GM21526 (cell line): ENCODE measurements at regions not wholly inside any gene's neighbourhood (a gene's known extent, or its start where the extent isn't known, plus 50 kb on each side); places are given as distances from the start of the nearest gene placed in this dataset.

Experiments
- ATAC-seq: cut with Tn5 transposase; IDR thresholded peaks from one replicate; pipeline ENCODE4 v1.9.1; 2021; ENCODE audit warnings: moderate library complexity; ENCODE audit not compliant: unreplicated experiment, low FRiP score

- no peak for ATAC-seq
Observed at GRCh38 chr13:72139192-72139591, 272.2 kb upstream of the DACH1 start.

DNA sequence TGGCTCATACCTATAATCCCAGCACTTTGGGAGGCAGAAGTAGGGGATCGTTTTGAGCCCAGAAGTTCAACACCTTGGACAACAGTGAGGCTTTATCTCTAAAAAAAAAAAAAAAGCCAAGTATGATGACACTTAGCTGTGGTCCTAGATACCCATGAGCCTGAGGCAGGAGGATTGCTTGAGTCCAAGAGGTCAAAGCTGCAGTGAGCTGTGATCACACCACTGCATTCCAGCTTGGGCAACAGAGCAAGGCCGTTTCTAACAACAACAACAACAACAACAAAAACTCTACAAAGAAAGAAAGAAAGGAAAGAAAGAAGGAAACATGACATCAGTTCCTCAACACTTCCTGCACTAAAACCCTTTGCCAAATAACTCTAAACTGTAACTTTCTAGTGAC, 265.1 kb upstream of the DACH1 start:
- no peak for ATAC-seq

DNA sequence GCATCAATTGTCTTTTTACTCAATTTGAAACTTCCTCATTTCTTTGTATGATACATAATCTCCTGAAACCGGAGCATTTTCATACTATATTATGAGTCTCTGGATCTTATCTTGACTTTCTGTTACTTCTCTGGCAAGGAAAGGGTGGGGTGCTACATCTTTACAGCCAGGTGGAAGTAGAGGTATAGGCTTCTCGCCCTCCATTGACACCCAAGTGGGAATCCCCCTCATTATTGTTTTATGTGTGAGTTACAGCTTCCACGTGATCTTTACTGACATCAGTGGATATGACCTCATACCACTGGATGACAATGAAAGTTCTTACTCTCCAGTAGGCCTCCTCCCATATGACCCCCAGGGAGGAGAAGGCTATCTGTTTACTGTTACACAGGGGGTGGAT, 262.1 kb upstream of the DACH1 start:
- no peak for ATAC-seq

DNA sequence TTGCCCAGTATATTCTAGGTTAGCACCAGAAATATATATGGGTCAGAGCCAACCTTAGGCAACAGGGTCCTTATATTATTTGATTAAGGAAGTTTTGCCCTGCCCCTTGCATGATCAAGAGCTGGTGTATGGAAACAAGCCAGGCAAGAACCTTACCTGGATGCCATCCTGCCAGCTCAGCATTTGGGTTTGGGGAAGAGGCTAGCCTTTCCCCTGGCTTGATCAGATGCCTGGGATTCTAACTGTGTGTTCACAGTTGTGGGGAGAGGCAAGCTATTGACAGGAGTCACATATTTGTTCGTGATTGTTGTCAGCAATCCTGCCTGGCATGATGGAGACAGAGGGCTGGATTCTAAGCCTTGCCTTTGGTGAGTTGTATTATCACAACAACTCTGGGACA, 260.0 kb upstream of the DACH1 start:
- no peak for ATAC-seq

GRCh38 chr13:72126424-72126823, 259.4 kb upstream of the DACH1 start:
- no peak for ATAC-seq

- no peak for ATAC-seq
Observed at GRCh38 chr13:72125561-72125960, 258.6 kb upstream of the DACH1 start.

- no peak for ATAC-seq
Observed at GRCh38 chr13:72122661-72123255, 255.8 kb upstream of the DACH1 start.

GRCh38 chr13:72121466-72121865, 254.5 kb upstream of the DACH1 start:
- no peak for ATAC-seq

- ATAC-seq: no peak
Observed at GRCh38 chr13:72120632-72121031, 253.6 kb upstream of the DACH1 start.

DNA sequence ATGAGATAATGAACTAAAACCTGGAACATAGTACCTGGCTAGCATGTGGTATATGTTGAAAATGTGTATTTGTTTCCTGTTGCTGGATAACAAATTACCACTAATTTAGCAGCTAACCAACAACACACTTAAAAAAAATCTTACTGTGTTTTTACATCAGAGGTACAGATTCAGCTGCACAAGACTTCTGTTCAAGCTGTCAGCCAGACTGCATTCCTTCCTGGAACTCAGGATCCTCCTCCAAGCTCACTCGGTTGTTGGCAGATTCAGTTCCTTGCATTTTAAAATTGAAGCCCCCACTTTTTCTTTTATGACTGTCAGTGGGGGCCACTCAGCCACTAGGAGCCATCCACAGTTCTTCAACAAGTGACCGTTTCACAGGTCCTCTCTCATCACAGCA, 246.9 kb upstream of the DACH1 start:
- ATAC-seq: no peak

GRCh38 chr13:72113076-72113475, 246.1 kb upstream of the DACH1 start:
- no peak for ATAC-seq

- no peak for ATAC-seq
Observed at GRCh38 chr13:72112216-72112615, 245.2 kb upstream of the DACH1 start.

DNA sequence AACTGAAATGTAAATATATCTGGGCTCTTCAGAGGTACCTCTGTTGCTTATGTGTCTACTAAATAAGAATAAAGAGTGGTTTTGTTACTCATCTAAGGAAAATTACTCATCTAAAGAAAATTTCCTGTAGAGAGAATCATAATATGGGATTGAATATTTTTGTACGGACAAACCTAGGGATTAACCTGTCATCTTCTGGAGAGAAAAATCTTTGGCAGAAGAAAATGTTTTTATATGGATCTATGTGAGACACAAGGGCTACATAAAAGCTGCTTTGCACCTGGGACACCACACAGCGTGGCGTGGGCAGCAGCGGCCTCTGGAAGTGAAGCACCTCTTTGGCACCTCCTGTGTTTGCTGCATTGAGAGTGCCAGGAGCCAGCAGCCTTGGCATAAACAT, 242.9 kb upstream of the DACH1 start:
- no peak for ATAC-seq

- no peak for ATAC-seq
Observed at GRCh38 chr13:72104656-72105180, 237.7 kb upstream of the DACH1 start.

GRCh38 chr13:72101768-72102400, 234.9 kb upstream of the DACH1 start:
- no peak for ATAC-seq

DNA sequence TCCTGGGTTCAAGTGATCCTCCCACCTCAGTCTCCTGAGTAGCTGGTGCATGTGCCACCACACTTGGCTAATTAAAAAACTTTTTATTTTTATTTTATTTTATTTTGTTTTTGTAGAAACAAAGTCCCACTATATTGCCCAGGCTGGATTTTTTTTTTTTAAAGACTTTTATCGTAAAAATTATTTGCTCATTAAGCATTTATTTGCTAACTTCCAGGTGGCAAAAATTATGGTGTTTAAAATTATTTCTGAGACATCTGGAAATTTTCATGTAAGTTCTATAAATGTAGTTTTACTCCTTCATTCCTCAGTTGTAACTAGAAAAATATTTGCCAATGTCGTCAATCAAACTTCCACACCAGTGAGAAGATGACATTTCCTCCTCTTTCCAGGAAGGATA, 233.3 kb upstream of the DACH1 start:
- ATAC-seq: no peak

DNA sequence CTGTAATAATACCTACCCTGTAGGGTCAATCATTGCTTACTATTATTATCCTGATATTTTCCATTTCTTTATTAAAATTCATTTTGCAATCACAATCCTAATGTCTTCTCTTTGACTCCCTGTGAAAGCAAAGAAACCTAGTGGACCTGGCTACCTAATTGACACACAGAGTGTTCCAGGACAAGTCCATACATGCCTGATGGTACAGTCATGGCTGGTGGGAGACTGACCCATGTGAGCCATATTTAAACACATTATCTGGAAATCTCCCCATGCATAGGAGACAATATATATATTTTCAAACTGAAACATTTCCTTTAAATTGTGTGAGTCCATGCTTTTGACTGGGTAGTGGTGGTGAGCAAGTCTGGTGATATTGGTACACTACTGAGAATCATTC, 230.6 kb upstream of the DACH1 start:
- ATAC-seq: no peak

GRCh38 chr13:72093262-72093661, 226.3 kb upstream of the DACH1 start:
- ATAC-seq: no peak

GRCh38 chr13:72074663-72075062, 207.7 kb upstream of the DACH1 start:
- ATAC-seq: no peak

DNA sequence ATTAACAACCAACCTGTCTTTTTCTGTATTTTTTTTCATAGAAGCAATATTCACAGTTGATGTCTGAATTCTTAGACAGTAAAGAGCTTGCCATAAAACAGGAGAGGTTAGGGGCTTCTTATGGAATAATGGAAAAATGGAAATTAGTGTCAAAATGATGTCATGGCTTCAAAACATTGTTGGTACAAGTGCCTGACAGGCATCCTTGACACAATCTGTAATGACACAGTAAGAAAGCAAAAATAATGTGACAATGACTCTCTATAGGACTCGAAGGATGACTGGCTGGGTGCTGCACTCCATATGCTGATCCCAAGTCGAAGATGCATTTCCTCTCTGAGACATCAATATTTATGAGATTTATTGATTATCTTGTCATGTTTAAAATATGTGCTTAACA, 205.3 kb upstream of the DACH1 start:
- ATAC-seq: no peak

- ATAC-seq: no peak
Observed at GRCh38 chr13:72071713-72072112, 204.7 kb upstream of the DACH1 start.

DNA sequence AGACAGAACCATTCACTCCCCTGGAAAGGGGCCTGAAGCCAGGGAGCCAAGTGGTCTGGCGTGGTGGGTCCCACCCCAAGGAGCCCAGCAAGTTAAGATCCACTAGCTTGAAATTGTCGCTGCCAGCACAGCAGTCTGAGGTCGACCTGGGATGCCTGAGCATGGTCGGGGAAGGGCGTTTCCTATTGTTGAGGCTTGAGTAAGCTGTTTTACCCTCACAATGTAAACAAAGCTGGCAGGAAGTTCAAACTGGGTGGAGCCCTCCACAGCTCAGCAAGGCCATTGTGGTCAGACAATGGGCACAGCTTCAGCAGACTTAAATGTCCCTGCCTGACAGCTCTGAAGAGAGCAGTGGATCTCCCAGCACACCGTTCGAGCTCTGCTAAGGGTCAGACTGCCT, 195.6 kb upstream of the DACH1 start:
- ATAC-seq: no peak
